ENCODE measurements at regions not wholly inside any gene's neighbourhood (a gene's known extent, or its start where the extent isn't known, plus 50 kb on each side); places are given as distances from the start of the nearest gene placed in this dataset.

DNA sequence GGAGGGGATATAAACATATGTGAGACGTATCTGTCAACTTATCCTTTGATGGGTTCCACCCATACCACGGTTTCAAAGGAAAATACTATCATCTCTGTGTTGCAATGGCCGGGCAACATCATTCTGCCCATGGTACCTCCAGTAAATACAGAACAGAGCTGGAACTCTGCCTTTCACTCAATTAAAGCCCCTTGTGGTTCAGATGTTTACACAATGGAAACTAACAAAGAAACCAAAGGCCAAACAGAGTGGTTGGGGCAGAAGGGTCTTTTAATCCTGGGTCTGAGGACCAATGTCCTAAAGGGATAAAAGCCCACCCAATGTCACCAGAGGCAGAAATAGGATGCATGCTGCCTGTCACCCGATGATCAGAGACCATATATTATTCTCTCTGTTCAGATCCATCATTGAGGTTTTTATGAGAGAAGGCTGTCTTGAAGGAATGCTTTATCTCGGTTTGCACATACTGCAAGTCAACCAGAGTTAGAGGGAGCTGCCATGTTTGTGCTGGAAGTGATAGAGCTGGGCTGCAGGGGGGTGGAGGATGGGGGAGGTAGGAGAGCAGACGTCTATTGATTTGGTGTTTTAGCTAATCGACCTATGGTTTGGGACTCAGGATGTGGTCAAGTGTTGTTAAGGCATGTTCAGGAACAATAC lies 105.4 kb upstream of the FRMD4A start:
- TF ChIP-seq, protein P1, sequence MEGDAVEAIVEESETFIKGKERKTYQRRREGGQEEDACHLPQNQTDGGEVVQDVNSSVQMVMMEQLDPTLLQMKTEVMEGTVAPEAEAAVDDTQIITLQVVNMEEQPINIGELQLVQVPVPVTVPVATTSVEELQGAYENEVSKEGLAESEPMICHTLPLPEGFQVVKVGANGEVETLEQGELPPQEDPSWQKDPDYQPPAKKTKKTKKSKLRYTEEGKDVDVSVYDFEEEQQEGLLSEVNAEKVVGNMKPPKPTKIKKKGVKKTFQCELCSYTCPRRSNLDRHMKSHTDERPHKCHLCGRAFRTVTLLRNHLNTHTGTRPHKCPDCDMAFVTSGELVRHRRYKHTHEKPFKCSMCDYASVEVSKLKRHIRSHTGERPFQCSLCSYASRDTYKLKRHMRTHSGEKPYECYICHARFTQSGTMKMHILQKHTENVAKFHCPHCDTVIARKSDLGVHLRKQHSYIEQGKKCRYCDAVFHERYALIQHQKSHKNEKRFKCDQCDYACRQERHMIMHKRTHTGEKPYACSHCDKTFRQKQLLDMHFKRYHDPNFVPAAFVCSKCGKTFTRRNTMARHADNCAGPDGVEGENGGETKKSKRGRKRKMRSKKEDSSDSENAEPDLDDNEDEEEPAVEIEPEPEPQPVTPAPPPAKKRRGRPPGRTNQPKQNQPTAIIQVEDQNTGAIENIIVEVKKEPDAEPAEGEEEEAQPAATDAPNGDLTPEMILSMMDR (IDR thresholded peaks at IDR 0.05; ENCODE audit: low read depth, low read length, missing input control) = no peak
- TF ChIP-seq EGR1 (IDR thresholded peaks at IDR 0.05; ENCODE audit: low read depth in 2 of 2) (no peak), FOXA1 (IDR thresholded peaks at IDR 0.05) (no peak), GABPA (IDR thresholded peaks at IDR 0.05 in 1 of 2, conservative IDR thresholded peaks at IDR 0.05 in 1 of 2) (no peak), TAF1 (conservative IDR thresholded peaks at IDR 0.05) (no peak), RAD21 (IDR thresholded peaks at IDR 0.05) (no peak), YY1 (IDR thresholded peaks at IDR 0.05) (no peak), JUND (IDR thresholded peaks at IDR 0.05) (no peak)
- TF ChIP-seq, protein P2, sequence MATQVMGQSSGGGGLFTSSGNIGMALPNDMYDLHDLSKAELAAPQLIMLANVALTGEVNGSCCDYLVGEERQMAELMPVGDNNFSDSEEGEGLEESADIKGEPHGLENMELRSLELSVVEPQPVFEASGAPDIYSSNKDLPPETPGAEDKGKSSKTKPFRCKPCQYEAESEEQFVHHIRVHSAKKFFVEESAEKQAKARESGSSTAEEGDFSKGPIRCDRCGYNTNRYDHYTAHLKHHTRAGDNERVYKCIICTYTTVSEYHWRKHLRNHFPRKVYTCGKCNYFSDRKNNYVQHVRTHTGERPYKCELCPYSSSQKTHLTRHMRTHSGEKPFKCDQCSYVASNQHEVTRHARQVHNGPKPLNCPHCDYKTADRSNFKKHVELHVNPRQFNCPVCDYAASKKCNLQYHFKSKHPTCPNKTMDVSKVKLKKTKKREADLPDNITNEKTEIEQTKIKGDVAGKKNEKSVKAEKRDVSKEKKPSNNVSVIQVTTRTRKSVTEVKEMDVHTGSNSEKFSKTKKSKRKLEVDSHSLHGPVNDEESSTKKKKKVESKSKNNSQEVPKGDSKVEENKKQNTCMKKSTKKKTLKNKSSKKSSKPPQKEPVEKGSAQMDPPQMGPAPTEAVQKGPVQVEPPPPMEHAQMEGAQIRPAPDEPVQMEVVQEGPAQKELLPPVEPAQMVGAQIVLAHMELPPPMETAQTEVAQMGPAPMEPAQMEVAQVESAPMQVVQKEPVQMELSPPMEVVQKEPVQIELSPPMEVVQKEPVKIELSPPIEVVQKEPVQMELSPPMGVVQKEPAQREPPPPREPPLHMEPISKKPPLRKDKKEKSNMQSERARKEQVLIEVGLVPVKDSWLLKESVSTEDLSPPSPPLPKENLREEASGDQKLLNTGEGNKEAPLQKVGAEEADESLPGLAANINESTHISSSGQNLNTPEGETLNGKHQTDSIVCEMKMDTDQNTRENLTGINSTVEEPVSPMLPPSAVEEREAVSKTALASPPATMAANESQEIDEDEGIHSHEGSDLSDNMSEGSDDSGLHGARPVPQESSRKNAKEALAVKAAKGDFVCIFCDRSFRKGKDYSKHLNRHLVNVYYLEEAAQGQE (IDR thresholded peaks at IDR 0.05) = no peak
- TF ChIP-seq, protein P3, sequence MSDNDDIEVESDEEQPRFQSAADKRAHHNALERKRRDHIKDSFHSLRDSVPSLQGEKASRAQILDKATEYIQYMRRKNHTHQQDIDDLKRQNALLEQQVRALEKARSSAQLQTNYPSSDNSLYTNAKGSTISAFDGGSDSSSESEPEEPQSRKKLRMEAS (IDR thresholded peaks at IDR 0.05) = no peak
- TF ChIP-seq, protein P4, sequence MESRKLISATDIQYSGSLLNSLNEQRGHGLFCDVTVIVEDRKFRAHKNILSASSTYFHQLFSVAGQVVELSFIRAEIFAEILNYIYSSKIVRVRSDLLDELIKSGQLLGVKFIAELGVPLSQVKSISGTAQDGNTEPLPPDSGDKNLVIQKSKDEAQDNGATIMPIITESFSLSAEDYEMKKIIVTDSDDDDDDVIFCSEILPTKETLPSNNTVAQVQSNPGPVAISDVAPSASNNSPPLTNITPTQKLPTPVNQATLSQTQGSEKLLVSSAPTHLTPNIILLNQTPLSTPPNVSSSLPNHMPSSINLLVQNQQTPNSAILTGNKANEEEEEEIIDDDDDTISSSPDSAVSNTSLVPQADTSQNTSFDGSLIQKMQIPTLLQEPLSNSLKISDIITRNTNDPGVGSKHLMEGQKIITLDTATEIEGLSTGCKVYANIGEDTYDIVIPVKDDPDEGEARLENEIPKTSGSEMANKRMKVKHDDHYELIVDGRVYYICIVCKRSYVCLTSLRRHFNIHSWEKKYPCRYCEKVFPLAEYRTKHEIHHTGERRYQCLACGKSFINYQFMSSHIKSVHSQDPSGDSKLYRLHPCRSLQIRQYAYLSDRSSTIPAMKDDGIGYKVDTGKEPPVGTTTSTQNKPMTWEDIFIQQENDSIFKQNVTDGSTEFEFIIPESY (IDR thresholded peaks at IDR 0.05) = no peak
- TF ChIP-seq, protein P5, sequence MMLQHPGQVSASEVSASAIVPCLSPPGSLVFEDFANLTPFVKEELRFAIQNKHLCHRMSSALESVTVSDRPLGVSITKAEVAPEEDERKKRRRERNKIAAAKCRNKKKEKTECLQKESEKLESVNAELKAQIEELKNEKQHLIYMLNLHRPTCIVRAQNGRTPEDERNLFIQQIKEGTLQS (IDR thresholded peaks at IDR 0.05) = no peak
